Right lung (tissue), 2 donors: ENCODE measurements at regions not wholly inside any gene's neighbourhood (a gene's known extent, or its start where the extent isn't known, plus 50 kb on each side); places are given as distances from the start of the nearest gene placed in this dataset.

Experiments used
- DNase-seq, 2 donors: peaks; one replicate each; pipeline ENCODE4 v3.0.0-alpha.2; 2013

GRCh38 chr5:114250536-114250935, 111.3 kb upstream of the KCNN2 start:
- no peak for DNase-seq

- DNase-seq = no peak
Measured at GRCh38 chr5:114252226-114252625, 109.6 kb upstream of the KCNN2 start.

- DNase-seq = no peak
Measured at GRCh38 chr5:114255260-114255659, 106.6 kb upstream of the KCNN2 start.

GRCh38 chr5:114261989-114262388, 99.9 kb upstream of the KCNN2 start:
- no peak for DNase-seq

- no peak for DNase-seq
Measured at GRCh38 chr5:114265432-114266060, 96.3 kb upstream of the KCNN2 start.

GRCh38 chr5:114266374-114266773, 95.5 kb upstream of the KCNN2 start:
- no peak for DNase-seq

GRCh38 chr5:114296191-114296590, 65.7 kb upstream of the KCNN2 start:
- no peak for DNase-seq

GRCh38 chr5:114297915-114298314, 64.0 kb upstream of the KCNN2 start:
- no peak for DNase-seq

- no peak for DNase-seq
Measured at GRCh38 chr5:114305402-114306207, 56.3 kb upstream of the KCNN2 start.

- no peak for DNase-seq
Measured at GRCh38 chr5:114308017-114308416, 53.9 kb upstream of the KCNN2 start.

- no peak for DNase-seq
Measured at GRCh38 chr5:114308508-114308907, 53.4 kb upstream of the KCNN2 start.

GRCh38 chr5:114310666-114311065, 51.2 kb upstream of the KCNN2 start:
- no peak for DNase-seq

- no peak for DNase-seq
Measured at GRCh38 chr5:114311281-114311680, 50.6 kb upstream of the KCNN2 start.

GRCh38 chr5:114311968-114312367, 49.9 kb upstream of the KCNN2 start:
- DNase-seq = no peak
